ENCODE measurements at regions not wholly inside any gene's neighbourhood (a gene's known extent, or its start where the extent isn't known, plus 50 kb on each side); places are given as distances from the start of the nearest gene placed in this dataset.

DNA sequence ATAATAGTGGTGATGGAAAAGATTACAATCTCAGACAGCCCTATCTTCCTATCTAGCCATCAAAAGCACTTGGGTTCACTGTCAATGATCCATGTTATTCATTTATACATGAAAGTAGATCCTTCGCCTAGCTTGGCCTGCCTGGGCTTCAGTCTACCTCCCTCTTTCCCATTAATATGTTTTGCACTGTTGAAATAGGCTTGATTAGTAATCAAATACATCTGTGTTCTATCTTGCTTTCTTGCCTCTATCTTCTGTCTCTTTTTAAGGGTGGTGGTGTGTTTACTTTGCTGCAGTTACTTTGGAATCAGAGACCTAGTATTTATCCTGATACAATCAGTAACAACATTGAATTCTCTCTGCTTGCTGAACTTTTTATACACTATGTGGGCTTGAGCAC lies 521.2 kb downstream of the TNS1 start:
- TF ChIP-seq, protein P1, sequence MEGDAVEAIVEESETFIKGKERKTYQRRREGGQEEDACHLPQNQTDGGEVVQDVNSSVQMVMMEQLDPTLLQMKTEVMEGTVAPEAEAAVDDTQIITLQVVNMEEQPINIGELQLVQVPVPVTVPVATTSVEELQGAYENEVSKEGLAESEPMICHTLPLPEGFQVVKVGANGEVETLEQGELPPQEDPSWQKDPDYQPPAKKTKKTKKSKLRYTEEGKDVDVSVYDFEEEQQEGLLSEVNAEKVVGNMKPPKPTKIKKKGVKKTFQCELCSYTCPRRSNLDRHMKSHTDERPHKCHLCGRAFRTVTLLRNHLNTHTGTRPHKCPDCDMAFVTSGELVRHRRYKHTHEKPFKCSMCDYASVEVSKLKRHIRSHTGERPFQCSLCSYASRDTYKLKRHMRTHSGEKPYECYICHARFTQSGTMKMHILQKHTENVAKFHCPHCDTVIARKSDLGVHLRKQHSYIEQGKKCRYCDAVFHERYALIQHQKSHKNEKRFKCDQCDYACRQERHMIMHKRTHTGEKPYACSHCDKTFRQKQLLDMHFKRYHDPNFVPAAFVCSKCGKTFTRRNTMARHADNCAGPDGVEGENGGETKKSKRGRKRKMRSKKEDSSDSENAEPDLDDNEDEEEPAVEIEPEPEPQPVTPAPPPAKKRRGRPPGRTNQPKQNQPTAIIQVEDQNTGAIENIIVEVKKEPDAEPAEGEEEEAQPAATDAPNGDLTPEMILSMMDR (IDR thresholded peaks at IDR 0.05): no peak
- Histone ChIP-seq H2AFZ (no peak overlapping the region), H3K36me3 (ENCODE audit: control insufficient read depth, insufficient read depth, low read length) (no peaks in the 10 kb centered on the region), H3K4me2 (ENCODE audit: low read length) (no peak overlapping the region), H3K27me3 (ENCODE audit: control insufficient read depth, insufficient read depth, low read length) (no peaks in the 10 kb centered on the region), H3K4me3 (ENCODE audit: low read depth, low read length) (no peak overlapping the region), H3K4me1 (peaks cover 13% of the 10 kb centered on the region), H3K79me2 (no peaks in the 10 kb centered on the region), H3K27ac (no peak overlapping the region), H3K9me3 (ENCODE audit: control insufficient read depth, low read length) (no peaks in the 10 kb centered on the region), H3K9ac (no peak overlapping the region)

DNA sequence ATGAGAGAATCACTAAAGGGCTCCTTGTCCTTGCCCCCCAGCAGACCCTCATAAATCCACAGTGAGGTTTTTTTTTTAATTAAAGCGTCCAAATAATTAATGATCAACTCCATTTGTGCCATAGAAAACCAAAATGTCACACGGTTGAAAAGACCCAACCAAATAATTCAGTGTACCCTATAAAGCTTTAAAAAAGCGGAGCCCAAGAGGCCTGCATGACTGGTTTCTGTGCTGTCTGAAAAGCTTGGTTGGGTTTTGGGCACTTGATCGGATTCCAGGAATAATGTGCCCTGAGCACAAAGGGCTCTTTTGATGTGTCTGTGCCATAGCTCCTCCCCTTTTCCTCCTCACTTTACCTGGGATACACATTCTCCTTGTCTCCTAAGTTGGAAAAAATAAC lies 523.2 kb downstream of the TNS1 start:
- no peaks in the 10 kb centered on the region for H3K36me3 ChIP-seq (ENCODE audit: control insufficient read depth, insufficient read depth, low read length)
- H3K27ac ChIP-seq: no peak overlapping the region
- H3K9me3 ChIP-seq (ENCODE audit: control insufficient read depth, low read length): no peaks in the 10 kb centered on the region
- TF ChIP-seq, protein P1 (IDR thresholded peaks at IDR 0.05): no peak
- H3K4me3 ChIP-seq (ENCODE audit: low read depth, low read length): no peak overlapping the region
- peaks cover 13% of the 10 kb centered on the region for H3K4me1 ChIP-seq
- no peak overlapping the region for H3K9ac ChIP-seq
- no peak overlapping the region for H3K4me2 ChIP-seq (ENCODE audit: low read length)
- no peaks in the 10 kb centered on the region for H3K27me3 ChIP-seq (ENCODE audit: control insufficient read depth, insufficient read depth, low read length)
- no peak overlapping the region for H2AFZ ChIP-seq
- H3K79me2 ChIP-seq: no peaks in the 10 kb centered on the region

DNA sequence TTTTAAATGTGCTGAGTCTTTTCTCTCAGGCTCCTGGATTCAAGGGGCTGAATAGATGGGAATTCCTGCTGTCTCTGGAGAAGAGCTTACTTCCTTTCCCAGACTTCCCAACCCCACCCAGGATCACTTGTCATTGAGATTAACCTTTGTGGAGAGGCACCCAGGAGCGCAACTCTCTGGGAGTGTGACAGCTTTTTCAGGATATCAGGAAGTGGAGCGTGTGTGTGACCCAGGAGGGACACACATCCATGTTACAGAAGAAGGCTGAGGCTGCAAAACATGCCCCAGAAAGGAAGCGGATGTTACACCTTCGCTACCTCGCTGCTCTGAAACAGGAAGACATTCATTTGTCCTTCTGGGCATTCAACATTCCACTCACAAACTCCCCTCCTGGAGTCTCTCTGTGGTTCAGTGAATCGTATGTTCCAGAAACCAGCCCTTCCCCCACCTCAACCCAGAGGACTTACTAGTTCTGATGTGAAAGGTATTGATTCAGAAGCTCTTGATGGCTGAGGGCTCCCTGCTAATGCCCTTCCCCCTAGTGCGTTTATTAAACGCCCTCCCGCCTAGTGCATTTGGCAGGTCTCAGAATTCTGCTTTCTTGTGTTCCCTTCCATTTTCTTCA lies 523.9 kb downstream of the TNS1 start:
- no peaks in the 10 kb centered on the region for H3K79me2 ChIP-seq
- H3K9ac ChIP-seq: no peak overlapping the region
- H3K9me3 ChIP-seq (ENCODE audit: control insufficient read depth, low read length): no peaks in the 10 kb centered on the region
- TF ChIP-seq, protein P1 (IDR thresholded peaks at IDR 0.05): no peak
- peaks cover 13% of the 10 kb centered on the region for H3K4me1 ChIP-seq
- no peaks in the 10 kb centered on the region for H3K36me3 ChIP-seq (ENCODE audit: control insufficient read depth, insufficient read depth, low read length)
- no peak overlapping the region for H2AFZ ChIP-seq
- H3K27ac ChIP-seq: no peak overlapping the region
- no peak overlapping the region for H3K4me3 ChIP-seq (ENCODE audit: low read depth, low read length)
- H3K4me2 ChIP-seq (ENCODE audit: low read length): no peak overlapping the region
- no peaks in the 10 kb centered on the region for H3K27me3 ChIP-seq (ENCODE audit: control insufficient read depth, insufficient read depth, low read length)

DNA sequence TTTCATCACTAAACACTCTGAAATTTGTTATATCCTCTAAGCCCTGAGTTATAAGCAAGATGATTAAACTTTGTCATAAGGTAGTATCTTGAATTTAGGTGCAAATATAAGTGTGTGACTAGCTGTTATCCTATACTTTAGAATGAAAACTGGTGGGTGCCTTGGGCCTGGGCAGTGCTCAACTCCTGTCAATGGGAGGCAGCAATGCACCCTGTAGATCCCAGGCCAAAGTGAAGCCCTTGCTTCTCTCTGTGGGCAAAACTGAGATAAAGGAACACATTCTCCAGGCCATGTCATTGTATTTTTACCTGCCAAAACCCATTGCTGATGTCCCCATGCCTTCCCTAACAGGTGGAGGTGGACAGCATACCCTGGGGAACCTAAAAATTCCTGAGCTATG lies 525.2 kb downstream of the TNS1 start:
- Histone ChIP-seq H2AFZ (no peak overlapping the region), H3K36me3 (ENCODE audit: control insufficient read depth, insufficient read depth, low read length) (no peaks in the 10 kb centered on the region), H3K9ac (no peak overlapping the region), H3K4me2 (ENCODE audit: low read length) (no peak overlapping the region), H3K27ac (no peak overlapping the region), H3K4me1 (peaks cover 8% of the 10 kb centered on the region), H3K4me3 (ENCODE audit: low read depth, low read length) (no peak overlapping the region), H3K9me3 (ENCODE audit: control insufficient read depth, low read length) (no peaks in the 10 kb centered on the region), H3K79me2 (no peaks in the 10 kb centered on the region), H3K27me3 (ENCODE audit: control insufficient read depth, insufficient read depth, low read length) (no peaks in the 10 kb centered on the region)
- TF ChIP-seq, protein P1 (IDR thresholded peaks at IDR 0.05): no peak

DNA sequence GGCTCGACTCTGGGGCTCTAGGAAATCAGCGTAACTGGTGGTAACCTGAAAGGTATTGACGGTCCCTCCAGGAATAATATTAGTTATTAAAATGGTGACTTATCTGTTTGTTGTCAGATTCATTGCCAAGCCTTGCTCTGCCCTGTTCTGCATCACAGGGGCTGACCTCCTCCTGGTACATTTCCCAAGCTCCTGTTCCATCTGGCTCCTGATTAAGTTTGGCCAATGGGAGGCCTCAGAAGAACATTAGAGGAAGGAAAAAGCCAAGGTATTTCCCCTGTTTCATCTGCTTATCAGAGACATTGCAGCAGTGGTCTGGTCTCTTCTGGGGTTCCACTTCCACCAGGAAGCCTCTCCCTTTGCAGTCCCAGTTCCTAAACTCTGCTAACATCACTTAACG lies 527.0 kb downstream of the TNS1 start:
- Histone ChIP-seq H3K9me3 (ENCODE audit: control insufficient read depth, low read length) (no peaks in the 10 kb centered on the region), H3K79me2 (no peaks in the 10 kb centered on the region), H3K36me3 (ENCODE audit: control insufficient read depth, insufficient read depth, low read length) (no peaks in the 10 kb centered on the region), H2AFZ (no peak overlapping the region), H3K27ac (no peak overlapping the region), H3K9ac (no peak overlapping the region), H3K4me1 (no peaks in the 10 kb centered on the region), H3K27me3 (ENCODE audit: control insufficient read depth, insufficient read depth, low read length) (no peaks in the 10 kb centered on the region), H3K4me3 (ENCODE audit: low read depth, low read length) (no peak overlapping the region), H3K4me2 (ENCODE audit: low read length) (no peak overlapping the region)
- TF ChIP-seq, protein P1 (IDR thresholded peaks at IDR 0.05): no peak
